Liver (tissue), 8 donors: ENCODE measurements at regions not wholly inside any gene's neighbourhood (a gene's known extent, or its start where the extent isn't known, plus 50 kb on each side); places are given as distances from the start of the nearest gene placed in this dataset.

Experiments used
- DNase-seq: peaks from one replicate; pipeline ENCODE4 v3.0.0-alpha.2; 2017; ENCODE audit warnings: low spot score
- H3K27ac ChIP-seq, 2 donors: one replicate each; pipeline ENCODE4 v1.7.0; 2013; ENCODE audit warnings: inconsistent platforms in 2 of 2, low read length in 2 of 2, control low read depth in 1 of 2, low read depth in 1 of 2, mild to moderate bottlenecking in 1 of 2
- H3K27me3 ChIP-seq, 4 donors: one replicate each; pipeline versions ENCODE4 v1.6.1 to v1.7.0; 2013; ENCODE audit warnings: low read length in 3 of 4, inconsistent platforms in 1 of 4, mild to moderate bottlenecking in 1 of 4, moderate library complexity in 1 of 4; ENCODE audit not compliant: control insufficient read depth in 4 of 4, insufficient read depth in 4 of 4
- H3K36me3 ChIP-seq, 4 donors: one replicate each; pipeline versions ENCODE4 v1.6.1 to v1.7.0; 2013; ENCODE audit warnings: low read length in 3 of 4, mild to moderate bottlenecking in 3 of 4, low read depth in 1 of 4, moderate library complexity in 1 of 4; ENCODE audit not compliant: control insufficient read depth in 4 of 4, insufficient read depth in 3 of 4
- H3K4me1 ChIP-seq, 4 donors: one replicate each; pipeline versions ENCODE4 v1.6.1 to v1.7.0; 2013; ENCODE audit warnings: low read length in 3 of 4, mild to moderate bottlenecking in 3 of 4, moderate library complexity in 1 of 4; ENCODE audit not compliant: control insufficient read depth in 4 of 4, insufficient read depth in 4 of 4
- H3K4me3 ChIP-seq, 3 donors: one replicate each; pipeline versions ENCODE4 v1.6.1 to v1.7.0; 2013; ENCODE audit warnings: low read length in 3 of 3, control low read depth in 1 of 3, low read depth in 1 of 3, mild to moderate bottlenecking in 1 of 3
- H3K9ac ChIP-seq, 2 donors: one replicate each; pipeline ENCODE4 v1.7.0; 2013; ENCODE audit warnings: low read length in 2 of 2, mild to moderate bottlenecking in 2 of 2, moderate library complexity in 2 of 2, control low read depth in 1 of 2, low read depth in 1 of 2
- H3K9me3 ChIP-seq, 4 donors: one replicate each; pipeline versions ENCODE4 v1.6.1 to v1.7.0; 2013; ENCODE audit warnings: low read length in 3 of 4; ENCODE audit not compliant: control insufficient read depth in 4 of 4
- EGR1 ChIP-seq, 2 donors: IDR thresholded peaks; 2 replicates each; pipeline ENCODE4 v1.6.1; 2016 to 2018; ENCODE audit warnings: antibody characterized with exemption in 2 of 2, low read depth in 2 of 2
- FOXA1 ChIP-seq: IDR thresholded peaks from 2 replicates; pipeline ENCODE4 v1.6.1; 2016; ENCODE audit warnings: antibody characterized with exemption
- FOXA2 ChIP-seq: IDR thresholded peaks from 2 replicates; pipeline ENCODE4 v1.6.1; 2016; ENCODE audit warnings: antibody characterized with exemption
- GABPA ChIP-seq, 2 donors: IDR thresholded peaks in 1 of 2; conservative IDR thresholded peaks in 1 of 2; 2 replicates each; pipeline ENCODE4 v1.6.1; 2016; ENCODE audit warnings: antibody characterized with exemption in 2 of 2, mild to moderate bottlenecking in 1 of 2, moderate library complexity in 1 of 2
- HNF4A ChIP-seq, 2 donors: conservative IDR thresholded peaks; 2 replicates each; pipeline ENCODE4 v1.6.1; 2016; ENCODE audit warnings: antibody characterized with exemption in 2 of 2, mild to moderate bottlenecking in 2 of 2
- HNF4G ChIP-seq: IDR thresholded peaks from 2 replicates; pipeline ENCODE4 v1.6.1; 2016; ENCODE audit warnings: antibody characterized with exemption
- JUND ChIP-seq, 2 donors: IDR thresholded peaks; 2 replicates each; pipeline ENCODE4 v1.6.1; 2016; ENCODE audit warnings: antibody characterized with exemption in 2 of 2
- MAX ChIP-seq: IDR thresholded peaks from 2 replicates; pipeline ENCODE4 v1.6.1; 2016; ENCODE audit warnings: antibody characterized with exemption
- NR2F2 ChIP-seq: IDR thresholded peaks from 2 replicates; pipeline ENCODE4 v1.6.1; 2016; ENCODE audit warnings: antibody characterized with exemption
- RAD21 ChIP-seq, 2 donors: IDR thresholded peaks; 2 replicates each; pipeline ENCODE4 v1.6.1; 2016; ENCODE audit warnings: antibody characterized with exemption in 2 of 2, mild to moderate bottlenecking in 2 of 2
- RXRA ChIP-seq, 2 donors: IDR thresholded peaks; 2 replicates each; pipeline ENCODE4 v1.6.1; 2017 to 2018; ENCODE audit warnings: antibody characterized with exemption in 2 of 2, mild to moderate bottlenecking in 1 of 2
- SP1 ChIP-seq: IDR thresholded peaks from 2 replicates; pipeline ENCODE4 v1.6.1; 2018; ENCODE audit warnings: antibody characterized with exemption, mild to moderate bottlenecking
- TAF1 ChIP-seq: conservative IDR thresholded peaks from 2 replicates; pipeline ENCODE4 v1.6.1; 2016; ENCODE audit warnings: antibody characterized with exemption, mild to moderate bottlenecking
- YY1 ChIP-seq: IDR thresholded peaks from 2 replicates; pipeline ENCODE4 v1.6.1; 2016; ENCODE audit warnings: antibody characterized with exemption, mild to moderate bottlenecking
- WGBS: extraction: QIAGEN DNeasy Blood & Tissue Kit; methylation state at CpG from one replicate; pipeline ENCODE4 v1.1.7; 2013; 5-methylcytosine and 5-hydroxymethylcytosine counted together
- TF ChIP-seq, protein P1 (sequence below): IDR thresholded peaks from 2 replicates; pipeline ENCODE4 v1.6.1; 2016; ENCODE audit warnings: antibody characterized with exemption
- TF ChIP-seq, protein P2 (sequence below): IDR thresholded peaks from 2 replicates; pipeline ENCODE4 v1.6.1; 2016; ENCODE audit warnings: antibody characterized with exemption
- TF ChIP-seq, protein P3 (sequence below): fragments of 150-350 bp; IDR thresholded peaks from 2 replicates; pipeline ENCODE4 v1.5.1; 2017; ENCODE audit warnings: improper control_type of control experiment, low read depth, low read length; ENCODE audit not compliant: missing input control
- TF ChIP-seq, protein P4 (sequence below): IDR thresholded peaks from 2 replicates; pipeline ENCODE4 v1.6.1; 2016; ENCODE audit warnings: antibody characterized with exemption, mild to moderate bottlenecking
- donor health status: healthy.
- donor health status: healthy.
- donor health status: healthy.
- donor health status: healthy.
- donor health status: healthy.

- Histone ChIP-seq H3K27me3 (peaks cover 0 to 4% (median 0%) of the 10 kb centered on the region in 4 donors), H3K9me3 (peaks cover 0 to 15% (median 2%) of the 10 kb centered on the region in 4 donors), H3K9ac (no peak overlapping the region), H3K4me3 (no peak overlapping the region), H3K4me1 (no peaks in the 10 kb centered on the region), H3K27ac (no peak overlapping the region), H3K36me3 (no peaks in the 10 kb centered on the region)
- TF ChIP-seq EGR1 (IDR thresholded peaks at IDR 0.05; ENCODE audit: low read depth in 2 of 2), result no peak
- no peak for TF ChIP-seq RAD21 (IDR thresholded peaks at IDR 0.05)
- TF ChIP-seq HNF4A (conservative IDR thresholded peaks at IDR 0.05), result no peak
- TF ChIP-seq FOXA1, result no peak
- TF ChIP-seq, protein P1, sequence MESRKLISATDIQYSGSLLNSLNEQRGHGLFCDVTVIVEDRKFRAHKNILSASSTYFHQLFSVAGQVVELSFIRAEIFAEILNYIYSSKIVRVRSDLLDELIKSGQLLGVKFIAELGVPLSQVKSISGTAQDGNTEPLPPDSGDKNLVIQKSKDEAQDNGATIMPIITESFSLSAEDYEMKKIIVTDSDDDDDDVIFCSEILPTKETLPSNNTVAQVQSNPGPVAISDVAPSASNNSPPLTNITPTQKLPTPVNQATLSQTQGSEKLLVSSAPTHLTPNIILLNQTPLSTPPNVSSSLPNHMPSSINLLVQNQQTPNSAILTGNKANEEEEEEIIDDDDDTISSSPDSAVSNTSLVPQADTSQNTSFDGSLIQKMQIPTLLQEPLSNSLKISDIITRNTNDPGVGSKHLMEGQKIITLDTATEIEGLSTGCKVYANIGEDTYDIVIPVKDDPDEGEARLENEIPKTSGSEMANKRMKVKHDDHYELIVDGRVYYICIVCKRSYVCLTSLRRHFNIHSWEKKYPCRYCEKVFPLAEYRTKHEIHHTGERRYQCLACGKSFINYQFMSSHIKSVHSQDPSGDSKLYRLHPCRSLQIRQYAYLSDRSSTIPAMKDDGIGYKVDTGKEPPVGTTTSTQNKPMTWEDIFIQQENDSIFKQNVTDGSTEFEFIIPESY, result no peak
- no peak for TF ChIP-seq NR2F2
- TF ChIP-seq HNF4G, result no peak
- TF ChIP-seq FOXA2, result no peak
- TF ChIP-seq JUND (IDR thresholded peaks at IDR 0.05), result no peak
- no peak for TF ChIP-seq YY1
- no peak for TF ChIP-seq GABPA (IDR thresholded peaks at IDR 0.05 in 1 of 2, conservative IDR thresholded peaks at IDR 0.05 in 1 of 2)
- TF ChIP-seq MAX, result no peak
- TF ChIP-seq, protein P2, sequence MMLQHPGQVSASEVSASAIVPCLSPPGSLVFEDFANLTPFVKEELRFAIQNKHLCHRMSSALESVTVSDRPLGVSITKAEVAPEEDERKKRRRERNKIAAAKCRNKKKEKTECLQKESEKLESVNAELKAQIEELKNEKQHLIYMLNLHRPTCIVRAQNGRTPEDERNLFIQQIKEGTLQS, result no peak
- no peak for TF ChIP-seq RXRA (IDR thresholded peaks at IDR 0.05)
- TF ChIP-seq, protein P3, sequence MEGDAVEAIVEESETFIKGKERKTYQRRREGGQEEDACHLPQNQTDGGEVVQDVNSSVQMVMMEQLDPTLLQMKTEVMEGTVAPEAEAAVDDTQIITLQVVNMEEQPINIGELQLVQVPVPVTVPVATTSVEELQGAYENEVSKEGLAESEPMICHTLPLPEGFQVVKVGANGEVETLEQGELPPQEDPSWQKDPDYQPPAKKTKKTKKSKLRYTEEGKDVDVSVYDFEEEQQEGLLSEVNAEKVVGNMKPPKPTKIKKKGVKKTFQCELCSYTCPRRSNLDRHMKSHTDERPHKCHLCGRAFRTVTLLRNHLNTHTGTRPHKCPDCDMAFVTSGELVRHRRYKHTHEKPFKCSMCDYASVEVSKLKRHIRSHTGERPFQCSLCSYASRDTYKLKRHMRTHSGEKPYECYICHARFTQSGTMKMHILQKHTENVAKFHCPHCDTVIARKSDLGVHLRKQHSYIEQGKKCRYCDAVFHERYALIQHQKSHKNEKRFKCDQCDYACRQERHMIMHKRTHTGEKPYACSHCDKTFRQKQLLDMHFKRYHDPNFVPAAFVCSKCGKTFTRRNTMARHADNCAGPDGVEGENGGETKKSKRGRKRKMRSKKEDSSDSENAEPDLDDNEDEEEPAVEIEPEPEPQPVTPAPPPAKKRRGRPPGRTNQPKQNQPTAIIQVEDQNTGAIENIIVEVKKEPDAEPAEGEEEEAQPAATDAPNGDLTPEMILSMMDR, result no peak
- TF ChIP-seq, protein P4, sequence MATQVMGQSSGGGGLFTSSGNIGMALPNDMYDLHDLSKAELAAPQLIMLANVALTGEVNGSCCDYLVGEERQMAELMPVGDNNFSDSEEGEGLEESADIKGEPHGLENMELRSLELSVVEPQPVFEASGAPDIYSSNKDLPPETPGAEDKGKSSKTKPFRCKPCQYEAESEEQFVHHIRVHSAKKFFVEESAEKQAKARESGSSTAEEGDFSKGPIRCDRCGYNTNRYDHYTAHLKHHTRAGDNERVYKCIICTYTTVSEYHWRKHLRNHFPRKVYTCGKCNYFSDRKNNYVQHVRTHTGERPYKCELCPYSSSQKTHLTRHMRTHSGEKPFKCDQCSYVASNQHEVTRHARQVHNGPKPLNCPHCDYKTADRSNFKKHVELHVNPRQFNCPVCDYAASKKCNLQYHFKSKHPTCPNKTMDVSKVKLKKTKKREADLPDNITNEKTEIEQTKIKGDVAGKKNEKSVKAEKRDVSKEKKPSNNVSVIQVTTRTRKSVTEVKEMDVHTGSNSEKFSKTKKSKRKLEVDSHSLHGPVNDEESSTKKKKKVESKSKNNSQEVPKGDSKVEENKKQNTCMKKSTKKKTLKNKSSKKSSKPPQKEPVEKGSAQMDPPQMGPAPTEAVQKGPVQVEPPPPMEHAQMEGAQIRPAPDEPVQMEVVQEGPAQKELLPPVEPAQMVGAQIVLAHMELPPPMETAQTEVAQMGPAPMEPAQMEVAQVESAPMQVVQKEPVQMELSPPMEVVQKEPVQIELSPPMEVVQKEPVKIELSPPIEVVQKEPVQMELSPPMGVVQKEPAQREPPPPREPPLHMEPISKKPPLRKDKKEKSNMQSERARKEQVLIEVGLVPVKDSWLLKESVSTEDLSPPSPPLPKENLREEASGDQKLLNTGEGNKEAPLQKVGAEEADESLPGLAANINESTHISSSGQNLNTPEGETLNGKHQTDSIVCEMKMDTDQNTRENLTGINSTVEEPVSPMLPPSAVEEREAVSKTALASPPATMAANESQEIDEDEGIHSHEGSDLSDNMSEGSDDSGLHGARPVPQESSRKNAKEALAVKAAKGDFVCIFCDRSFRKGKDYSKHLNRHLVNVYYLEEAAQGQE, result no peak
- no peak for TF ChIP-seq TAF1
- no peak for TF ChIP-seq SP1
- WGBS, result 41% methylated on average over 6 of the region's 6 CpGs
- DNase-seq, result no peak
These were observed 234.7 kb downstream of the RBM26 start for GRCh38 chr13:79171141-79172061.
